Tibial nerve (tissue), 4 donors: ENCODE measurements at regions not wholly inside any gene's neighbourhood (a gene's known extent, or its start where the extent isn't known, plus 50 kb on each side); places are given as distances from the start of the nearest gene placed in this dataset.

Experiments used
- DNase-seq, 2 donors: peaks; one replicate each; pipeline ENCODE4 v3.0.0-alpha.2; 2019; ENCODE audit warnings: low spot score in 2 of 2
- H3K27ac ChIP-seq, 4 donors: fragments of 200-600 bp; sonication (generic) in 3 of 4; one replicate each; pipeline ENCODE4 v1.5.1; 2017 to 2019; ENCODE audit warnings: mild to moderate bottlenecking in 1 of 4
- H3K27me3 ChIP-seq, 2 donors: fragments of 200-600 bp; sonication (generic) in 1 of 2; one replicate each; pipeline versions ENCODE4 v1.5.1 to v1.6.0; 2017 to 2019
- H3K36me3 ChIP-seq, 3 donors: fragments of 200-600 bp; sonication (generic); one replicate each; pipeline ENCODE4 v1.5.1; 2018 to 2019
- H3K4me1 ChIP-seq, 4 donors: fragments of 200-600 bp; sonication (generic) in 3 of 4; one replicate each; pipeline ENCODE4 v1.5.1; 2017 to 2019
- H3K4me3 ChIP-seq, 4 donors: fragments of 200-600 bp; sonication (generic) in 3 of 4; one replicate each; pipeline ENCODE4 v1.5.1; 2017 to 2019; ENCODE audit warnings: mild to moderate bottlenecking in 1 of 4, moderate library complexity in 1 of 4
- H3K9me3 ChIP-seq, 4 donors: fragments of 200-600 bp; sonication (generic) in 3 of 4; one replicate each; pipeline ENCODE4 v1.5.1; 2017 to 2019
- CTCF ChIP-seq, 5 experiments: fragments of 200-600 bp in 3 of 5; fragments of 450-650 bp in 2 of 5; sonication (generic) in 3 of 5; IDR thresholded peaks; one replicate each; pipeline ENCODE4 v1.5.1; 2016 to 2019; ENCODE audit warnings: antibody characterized with exemption in 5 of 5, mild to moderate bottlenecking in 3 of 5, moderate library complexity in 2 of 5
- EP300 ChIP-seq, 2 donors: sonication (generic); formaldehyde crosslinking; IDR thresholded peaks; one replicate each; pipeline ENCODE4 v1.6.1; 2017; ENCODE audit warnings: antibody characterized with exemption in 2 of 2, mild to moderate bottlenecking in 1 of 2
- POLR2A ChIP-seq, 2 donors: fragments of 450-650 bp; IDR thresholded peaks; one replicate each; pipeline ENCODE4 v1.6.1; 2017; ENCODE audit warnings: antibody characterized with exemption in 2 of 2, mild to moderate bottlenecking in 2 of 2, moderate library complexity in 2 of 2
- WGBS, 2 donors: methylation state at CpG; one replicate each; pipeline ENCODE4 v1.1.5; 2018; 5-methylcytosine and 5-hydroxymethylcytosine counted together

DNA sequence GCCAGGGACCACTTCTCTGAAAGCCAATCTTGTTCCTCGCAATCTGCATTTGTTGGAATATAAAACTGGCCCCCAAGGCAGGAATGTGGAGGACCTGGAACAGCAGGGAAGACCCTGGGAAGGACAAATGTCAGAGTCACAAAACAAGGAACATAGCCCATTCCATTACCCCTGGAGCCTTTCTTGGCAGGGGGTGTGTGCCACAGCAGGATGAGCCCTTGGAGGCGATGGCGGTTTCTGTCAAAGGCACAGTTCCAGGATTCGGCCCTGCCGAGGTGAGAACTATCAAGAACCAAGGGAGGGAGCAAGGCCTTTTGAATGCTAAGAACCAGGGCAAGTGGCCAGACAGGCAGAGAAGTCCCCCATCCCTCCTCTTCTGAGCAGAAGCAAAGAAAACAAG is 204.3 kb downstream of the TRIM29 start:
- Histone ChIP-seq H3K4me3 (no peak overlapping the region), H3K27me3 (no peaks in the 10 kb centered on the region), H3K27ac (no peak overlapping the region), H3K4me1 (no peaks in the 10 kb centered on the region), H3K36me3 (no peaks in the 10 kb centered on the region), H3K9me3 (no peaks in the 10 kb centered on the region)
- DNase-seq = no peak
- TF ChIP-seq EP300 (IDR thresholded peaks at IDR 0.05) = no peak
- TF ChIP-seq POLR2A (IDR thresholded peaks at IDR 0.05) = no peak
- no peak for TF ChIP-seq CTCF (IDR thresholded peaks at IDR 0.05)
- 41 to 57% methylated on average over 5 of the region's 5 CpGs for WGBS, 2 donors

- WGBS, 2 donors = 64 to 65% methylated on average over 9 of the region's 9 CpGs
- H3K4me1 ChIP-seq = no peaks in the 10 kb centered on the region
- TF ChIP-seq POLR2A (IDR thresholded peaks at IDR 0.05) = no peak
- TF ChIP-seq EP300 (IDR thresholded peaks at IDR 0.05) = no peak
- TF ChIP-seq CTCF (IDR thresholded peaks at IDR 0.05) = no peak
- DNase-seq = no peak
- no peaks in the 10 kb centered on the region for H3K27me3 ChIP-seq
- H3K27ac ChIP-seq = no peak overlapping the region
- H3K4me3 ChIP-seq = no peak overlapping the region
- H3K36me3 ChIP-seq = no peaks in the 10 kb centered on the region
- no peaks in the 10 kb centered on the region for H3K9me3 ChIP-seq
Measured at GRCh38 chr11:119932828-119933562, 204.0 kb upstream of the NECTIN1 start.

DNA sequence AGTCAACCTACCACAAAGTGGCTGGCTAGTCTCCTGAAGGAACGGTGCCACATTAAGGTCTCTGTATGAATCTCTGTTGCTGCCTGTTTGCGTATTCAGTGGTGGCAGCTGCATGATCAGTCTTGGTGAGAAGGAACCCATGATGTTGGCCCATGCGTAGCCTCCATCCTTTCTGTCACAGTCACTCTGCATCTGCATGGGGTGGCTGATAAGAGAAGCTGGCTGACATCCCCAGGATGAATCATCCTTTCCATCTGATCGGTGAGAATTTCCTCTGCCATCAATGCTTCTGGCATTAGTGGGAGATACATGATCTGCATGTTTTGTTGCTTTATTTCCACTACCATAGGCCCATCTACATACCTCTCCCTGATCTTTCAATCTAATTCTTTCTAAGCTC is 199.0 kb upstream of the NECTIN1 start:
- WGBS, 2 donors = 84 to 87% methylated on average over 4 of the region's 4 CpGs

DNA sequence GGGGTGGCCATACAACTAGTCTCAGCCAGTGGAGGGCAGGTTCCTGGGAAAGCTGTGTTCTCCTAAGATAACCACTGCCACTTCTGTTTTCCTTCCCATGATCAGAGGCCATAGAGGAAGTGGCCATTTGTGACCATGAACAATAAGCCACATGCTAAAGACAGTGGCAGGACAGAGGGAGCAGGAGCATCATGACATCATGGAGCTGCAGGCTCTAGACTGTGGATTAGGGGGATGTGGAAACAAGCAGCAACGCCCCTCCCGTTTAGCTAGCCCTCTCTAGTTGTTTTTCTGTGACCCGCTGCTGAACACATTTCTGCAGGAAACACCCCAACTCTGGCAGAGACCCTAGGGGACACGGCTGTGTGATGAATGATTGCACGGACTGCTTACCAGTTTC is 195.0 kb upstream of the NECTIN1 start:
- Histone ChIP-seq H3K27ac (no peak overlapping the region), H3K36me3 (no peaks in the 10 kb centered on the region), H3K27me3 (peaks cover 0 to 29% of the 10 kb centered on the region in 2 donors), H3K4me3 (no peak overlapping the region), H3K9me3 (peaks cover 0 to 7% (median 0%) of the 10 kb centered on the region in 4 donors), H3K4me1 (no peaks in the 10 kb centered on the region)
- DNase-seq = no peak
- 69 to 75% methylated on average over 5 of the region's 5 CpGs for WGBS, 2 donors
- no peak for TF ChIP-seq CTCF (IDR thresholded peaks at IDR 0.05)
- TF ChIP-seq POLR2A (IDR thresholded peaks at IDR 0.05) = no peak
- no peak for TF ChIP-seq EP300 (IDR thresholded peaks at IDR 0.05)

More for the DNA sequence above, 199.0 kb upstream of the NECTIN1 start:
- Histone ChIP-seq H3K27ac (no peak overlapping the region), H3K4me3 (no peak overlapping the region), H3K36me3 (no peaks in the 10 kb centered on the region), H3K27me3 (no peaks in the 10 kb centered on the region), H3K4me1 (no peaks in the 10 kb centered on the region), H3K9me3 (peaks cover 0 to 7% (median 0%) of the 10 kb centered on the region in 4 donors)
- no peak for DNase-seq
- TF ChIP-seq CTCF (IDR thresholded peaks at IDR 0.05) (no peak), EP300 (IDR thresholded peaks at IDR 0.05) (no peak), POLR2A (IDR thresholded peaks at IDR 0.05) (no peak)

DNA sequence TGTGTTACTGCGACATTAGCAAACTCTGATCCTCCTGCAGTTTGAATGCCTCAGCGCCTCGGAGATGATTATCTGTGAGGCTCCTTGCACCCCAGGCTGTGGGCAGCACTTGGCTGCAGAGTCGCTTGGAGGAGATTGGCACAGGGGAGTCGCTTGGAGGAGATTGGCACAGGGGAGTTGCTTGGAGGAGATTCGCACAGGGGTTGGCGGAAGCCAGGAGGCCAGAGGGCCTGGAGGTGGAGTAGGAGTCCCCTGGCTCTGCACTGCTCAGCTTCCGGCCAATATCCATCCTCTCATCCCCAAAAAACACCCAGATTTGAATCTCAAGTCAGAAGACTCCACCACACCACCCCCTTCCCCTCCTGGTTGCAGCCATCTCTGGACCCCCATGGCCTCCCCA is 192.6 kb upstream of the NECTIN1 start:
- no peak overlapping the region for H3K27ac ChIP-seq
- no peaks in the 10 kb centered on the region for H3K36me3 ChIP-seq
- H3K27me3 ChIP-seq = peaks cover 0 to 35% of the 10 kb centered on the region in 2 donors
- WGBS, 2 donors = 91 to 93% methylated on average over 6 to 8 of the region's 8 CpGs
- no peak for TF ChIP-seq POLR2A (IDR thresholded peaks at IDR 0.05)
- no peak for TF ChIP-seq CTCF (IDR thresholded peaks at IDR 0.05)
- TF ChIP-seq EP300 (IDR thresholded peaks at IDR 0.05) = no peak
- no peaks in the 10 kb centered on the region for H3K4me1 ChIP-seq
- no peak overlapping the region for H3K4me3 ChIP-seq
- no peak for DNase-seq
- H3K9me3 ChIP-seq = peaks cover 0 to 7% (median 0%) of the 10 kb centered on the region in 4 donors
